ENCODE measurements at regions not wholly inside any gene's neighbourhood (a gene's known extent, or its start where the extent isn't known, plus 50 kb on each side); places are given as distances from the start of the nearest gene placed in this dataset.

- H2AFZ ChIP-seq (ENCODE audit: low read depth, low read length, poor library complexity, severe bottlenecking), result no peak overlapping the region
- no peak overlapping the region for H3K27ac ChIP-seq (ENCODE audit: low read depth, low read length)
- no peaks in the 10 kb centered on the region for H3K4me1 ChIP-seq (ENCODE audit: control insufficient read depth in 1 of 2, insufficient read depth in 2 of 2, low read length in 2 of 2)
- H3K79me2 ChIP-seq (ENCODE audit: insufficient read depth, low read length), result no peaks in the 10 kb centered on the region
- no peaks in the 10 kb centered on the region for H3K27me3 ChIP-seq (ENCODE audit: insufficient read depth, low read length)
- H3K9ac ChIP-seq (ENCODE audit: low read length), result no peak overlapping the region
- no TSS peak for BruUV-seq (replicated peaks)
- intact Hi-C loops (cut with micrococcal nuclease), result no loop called here
- H3K4me3 ChIP-seq (replicated peaks in 1 of 2; ENCODE audit: low read depth in 1 of 2, low read length in 2 of 2), result no peak overlapping the region
- H3K9me2 ChIP-seq (ENCODE audit: insufficient read depth), result no peaks in the 10 kb centered on the region
- TF ChIP-seq ZNF274 (IDR thresholded peaks at IDR 0.05; ENCODE audit: low read depth, low read length) (no peak), REST (IDR thresholded peaks at IDR 0.05; ENCODE audit: low read depth) (no peak), SP1 (IDR thresholded peaks at IDR 0.05; ENCODE audit: low read depth) (no peak), CBX3 (IDR thresholded peaks at IDR 0.05; ENCODE audit: low read depth) (no peak), POLR2A (IDR thresholded peaks at IDR 0.05; ENCODE audit: borderline replicate concordance, extremely low read depth, insufficient read depth, insufficient read length) (no peak), FOSL1 (IDR thresholded peaks at IDR 0.05; ENCODE audit: low read depth) (no peak), JUND (IDR thresholded peaks at IDR 0.05) (no peak), EGR1 (IDR thresholded peaks at IDR 0.05; ENCODE audit: low read depth) (no peak), ELF1 (IDR thresholded peaks at IDR 0.05; ENCODE audit: borderline replicate concordance, low read depth) (no peak), YY1 (IDR thresholded peaks at IDR 0.05; ENCODE audit: extremely low read depth, insufficient replicate concordance, low read depth, low read length) (no peak), ATF3 (IDR thresholded peaks at IDR 0.05) (no peak), TCF7L2 (IDR thresholded peaks at IDR 0.05; ENCODE audit: borderline replicate concordance, extremely low read depth, insufficient read depth, insufficient read length) (no peak), SRF (IDR thresholded peaks at IDR 0.05; ENCODE audit: low read depth) (no peak), CTCF (IDR thresholded peaks at IDR 0.05 in 2 of 3, conservative IDR thresholded peaks at IDR 0.05 in 1 of 3; ENCODE audit: borderline replicate concordance in 1 of 3, insufficient read depth in 1 of 3, low read depth in 2 of 3, low read length in 2 of 3) (no peak), ZBTB33 (IDR thresholded peaks at IDR 0.05; ENCODE audit: extremely low read depth, insufficient replicate concordance, low read length) (no peak), SIN3A (IDR thresholded peaks at IDR 0.05; ENCODE audit: low read depth) (no peak), CEBPB (IDR thresholded peaks at IDR 0.05; ENCODE audit: low read depth) (no peak), MAX (IDR thresholded peaks at IDR 0.05) (no peak), RAD21 (IDR thresholded peaks at IDR 0.05; ENCODE audit: low read depth) (no peak), EZH2 (IDR thresholded peaks at IDR 0.05) (no peak)
- no peak overlapping the region for H3K4me2 ChIP-seq (ENCODE audit: low read length)
- H3K36me3 ChIP-seq (ENCODE audit: control insufficient read depth in 1 of 2, insufficient read depth in 2 of 2, low read length in 2 of 2), result no peaks in the 10 kb centered on the region
- CTCF ChIA-PET, result no interaction called here
- no peaks in the 10 kb centered on the region for H3K9me3 ChIP-seq (ENCODE audit: control insufficient read depth in 1 of 2, insufficient read depth in 1 of 2, low read depth in 1 of 2, low read length in 2 of 2)
- H4K20me1 ChIP-seq (ENCODE audit: insufficient read depth), result no peaks in the 10 kb centered on the region
- no peak for ATAC-seq
- DNase-seq (ENCODE audit: low read depth, low spot score), result no peak
- RAD21 ChIA-PET (ENCODE audit: low non-redundant PET in 1 of 2, low total read pairs in 2 of 2, uncharacterized antibody in 2 of 2, unreplicated experiment in 2 of 2), result no interaction called here
- POLR2A ChIA-PET, result no interaction called here
Observed at GRCh38 chr4:179151770-179152169, 1709.5 kb upstream of the AGA start.

All from HCT116 (cell line).